GM12874 (cell line): ENCODE measurements at regions not wholly inside any gene's neighbourhood (a gene's known extent, or its start where the extent isn't known, plus 50 kb on each side); places are given as distances from the start of the nearest gene placed in this dataset.
A peak's percentile ranks its signal among the peaks of the same experiment; 100 is the strongest.

Experiments
- TF ChIP-seq, protein P1 (sequence below): IDR thresholded peaks from 2 replicates; pipeline ENCODE4 v1.5.1; 2011; ENCODE audit warnings: low read depth, mild to moderate bottlenecking, control low read depth, low read length, moderate library complexity; ENCODE audit not compliant: insufficient read depth

DNA sequence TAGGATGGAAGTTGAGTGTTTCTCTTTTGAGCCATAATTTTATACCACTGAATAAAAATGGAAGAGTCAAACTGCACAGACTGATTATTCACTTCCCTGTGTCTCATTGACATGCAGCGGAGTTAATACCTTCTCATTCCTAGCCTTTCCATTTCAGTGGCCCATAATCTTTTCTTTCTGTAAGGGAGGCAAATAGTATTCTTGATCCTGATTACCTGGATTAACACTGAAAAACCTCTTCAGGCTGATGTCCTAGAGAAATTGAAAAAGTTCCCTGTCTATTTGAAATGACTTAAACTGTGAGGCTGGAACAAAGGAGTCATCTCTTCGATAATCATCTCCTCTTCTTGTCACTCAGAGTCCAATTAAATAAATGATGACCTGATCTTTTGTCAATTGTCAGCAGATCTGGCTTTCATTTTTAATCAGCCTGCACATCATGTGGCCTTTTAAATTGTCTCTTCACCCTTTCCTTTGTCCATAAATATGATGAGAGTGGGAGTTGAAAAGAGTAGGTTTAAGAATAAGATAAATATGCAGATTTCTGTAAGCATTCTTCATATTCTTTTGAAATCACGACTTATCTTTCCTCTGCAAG lies 713.0 kb downstream of the EPM2A start:
- TF ChIP-seq, protein P1, sequence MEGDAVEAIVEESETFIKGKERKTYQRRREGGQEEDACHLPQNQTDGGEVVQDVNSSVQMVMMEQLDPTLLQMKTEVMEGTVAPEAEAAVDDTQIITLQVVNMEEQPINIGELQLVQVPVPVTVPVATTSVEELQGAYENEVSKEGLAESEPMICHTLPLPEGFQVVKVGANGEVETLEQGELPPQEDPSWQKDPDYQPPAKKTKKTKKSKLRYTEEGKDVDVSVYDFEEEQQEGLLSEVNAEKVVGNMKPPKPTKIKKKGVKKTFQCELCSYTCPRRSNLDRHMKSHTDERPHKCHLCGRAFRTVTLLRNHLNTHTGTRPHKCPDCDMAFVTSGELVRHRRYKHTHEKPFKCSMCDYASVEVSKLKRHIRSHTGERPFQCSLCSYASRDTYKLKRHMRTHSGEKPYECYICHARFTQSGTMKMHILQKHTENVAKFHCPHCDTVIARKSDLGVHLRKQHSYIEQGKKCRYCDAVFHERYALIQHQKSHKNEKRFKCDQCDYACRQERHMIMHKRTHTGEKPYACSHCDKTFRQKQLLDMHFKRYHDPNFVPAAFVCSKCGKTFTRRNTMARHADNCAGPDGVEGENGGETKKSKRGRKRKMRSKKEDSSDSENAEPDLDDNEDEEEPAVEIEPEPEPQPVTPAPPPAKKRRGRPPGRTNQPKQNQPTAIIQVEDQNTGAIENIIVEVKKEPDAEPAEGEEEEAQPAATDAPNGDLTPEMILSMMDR = no peak

DNA sequence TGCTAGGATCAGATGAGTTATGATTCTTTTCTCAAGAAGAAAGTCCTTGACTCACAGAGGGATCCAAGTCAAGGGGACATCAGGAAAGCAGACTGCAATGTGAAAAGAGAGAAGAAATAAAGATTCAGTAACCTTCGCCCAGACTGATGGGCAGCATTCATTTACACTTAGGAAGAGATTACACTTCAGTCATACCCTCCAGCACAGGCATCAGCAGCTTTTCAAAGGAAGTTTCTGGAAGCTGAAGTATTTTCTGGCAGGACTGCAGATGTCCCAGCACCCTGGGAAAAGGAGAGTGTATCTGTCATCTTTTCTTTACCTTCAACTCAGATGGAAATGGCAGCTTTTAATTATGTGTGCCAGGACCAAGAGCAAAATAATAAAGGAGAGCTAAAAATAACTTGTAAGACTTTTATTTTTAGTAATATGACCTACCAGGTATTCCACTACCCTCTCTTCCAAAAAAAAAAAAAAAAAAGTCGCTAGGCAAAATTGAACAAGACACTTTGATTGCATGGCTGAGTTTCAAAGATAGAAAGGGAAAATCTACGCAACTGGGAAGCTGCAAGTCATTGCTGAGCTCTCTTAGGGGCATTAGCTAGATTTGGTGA lies 712.1 kb downstream of the EPM2A start:
- TF ChIP-seq, protein P1 = no peak

DNA sequence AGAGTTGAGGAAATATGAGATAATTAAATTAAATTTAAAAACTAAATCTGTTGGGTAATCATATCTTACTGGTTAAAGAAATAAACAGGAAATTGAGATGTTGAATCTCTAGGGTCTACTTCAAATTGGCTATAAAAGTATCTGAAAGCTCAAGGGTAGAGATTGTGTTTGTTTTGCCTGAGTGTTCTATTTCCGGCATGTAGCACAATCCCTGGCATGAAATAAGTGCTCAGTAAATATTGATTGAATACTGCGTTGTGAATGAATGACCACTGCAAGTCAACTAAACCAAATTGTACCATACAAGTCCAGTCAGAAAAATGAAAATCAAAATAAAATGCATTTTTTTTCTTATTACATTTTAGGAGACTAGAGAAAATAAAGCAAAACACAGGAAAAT lies 709.8 kb downstream of the EPM2A start:
- TF ChIP-seq, protein P1 = no peak

DNA sequence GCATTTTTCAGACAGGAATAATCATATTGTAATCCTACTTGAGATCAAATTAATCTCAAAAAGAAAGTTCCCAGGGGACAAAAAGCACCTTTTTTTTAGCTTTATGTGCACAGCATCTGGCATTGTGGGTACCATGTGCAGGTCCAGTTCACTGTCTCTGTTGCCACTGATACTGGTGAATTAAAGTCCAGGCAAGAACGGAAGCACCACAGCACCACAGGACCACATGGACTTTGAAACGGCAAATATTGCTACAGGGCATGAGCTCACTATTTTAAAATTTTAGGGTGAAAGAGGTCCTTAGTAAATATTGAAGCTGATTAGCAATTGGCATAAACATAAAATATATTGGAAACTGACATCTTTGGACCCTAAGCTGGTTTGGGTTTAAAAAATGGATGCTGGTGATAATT lies 709.0 kb downstream of the EPM2A start:
- TF ChIP-seq, protein P1 = no peak

DNA sequence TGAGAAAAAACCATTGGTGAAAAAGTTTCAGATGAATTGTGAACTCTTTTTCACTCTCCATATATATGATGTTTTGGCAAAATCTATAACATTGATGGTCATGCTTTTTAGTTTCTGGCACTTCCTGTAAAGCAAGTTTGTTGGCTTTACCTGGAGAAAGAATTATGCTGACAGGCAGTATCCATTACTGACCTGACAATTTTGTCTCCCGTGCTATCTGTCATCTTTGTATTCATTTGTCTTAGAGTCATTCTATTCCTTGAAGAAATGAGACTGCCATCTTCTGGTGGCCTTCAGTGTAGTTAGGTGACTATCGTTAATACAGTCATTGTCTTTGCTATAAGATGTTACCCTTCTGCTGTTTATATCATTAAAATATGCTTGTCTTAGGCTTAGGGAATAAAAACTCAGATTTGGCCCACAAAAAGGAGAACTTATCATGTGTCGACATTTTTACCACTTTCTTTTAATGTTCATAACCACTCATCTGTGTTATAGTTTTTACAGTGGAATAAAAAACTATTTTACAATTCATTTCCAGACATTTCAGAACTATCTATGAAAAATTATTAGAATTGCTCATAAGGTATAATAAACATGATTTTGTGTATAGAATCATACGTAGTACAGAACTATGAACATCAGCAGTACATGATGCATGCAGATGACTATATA lies 707.0 kb downstream of the EPM2A start:
- TF ChIP-seq, protein P1 = peak; percentile 24; the same call in 1 of the 2 replicates

DNA sequence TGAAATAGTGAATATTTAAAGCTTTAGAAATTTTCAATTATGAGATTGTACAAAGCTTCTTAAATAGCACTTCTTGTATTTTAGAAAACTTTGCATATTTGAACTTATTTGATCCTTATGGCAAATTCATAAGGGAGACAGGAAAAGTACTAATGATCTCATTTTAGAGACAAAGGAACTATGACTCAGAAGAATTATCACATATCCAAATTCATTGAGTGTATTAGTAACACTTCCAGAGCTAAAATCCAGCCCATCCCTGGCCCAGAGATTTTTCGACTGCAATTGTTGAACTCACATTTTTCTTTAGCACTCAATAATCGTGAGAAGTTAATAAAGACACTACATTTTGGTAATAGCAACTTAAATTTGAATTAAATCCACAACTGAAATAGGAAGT lies 704.3 kb downstream of the EPM2A start:
- TF ChIP-seq, protein P1 = no peak

DNA sequence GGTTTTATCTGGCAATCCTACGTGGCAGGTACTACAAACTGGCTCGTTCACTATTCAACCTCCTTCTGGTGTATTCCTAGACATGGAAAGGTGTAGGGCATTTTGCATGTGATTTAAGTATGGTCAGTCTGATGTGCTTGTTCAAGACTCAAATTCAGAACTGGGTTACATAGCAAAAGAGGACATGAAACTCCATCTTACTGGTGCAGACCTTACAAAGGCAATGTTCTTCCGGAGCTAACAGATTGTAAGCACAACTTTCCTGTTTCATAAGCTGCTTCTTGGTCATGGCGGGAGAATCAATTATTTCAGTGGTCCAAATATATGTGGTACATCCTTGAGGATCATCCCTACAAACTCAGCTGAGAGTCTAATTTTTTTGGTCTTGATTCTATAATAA lies 703.4 kb downstream of the EPM2A start:
- TF ChIP-seq, protein P1 = no peak
